Tibial nerve (tissue), 4 donors: ENCODE measurements at regions not wholly inside any gene's neighbourhood (a gene's known extent, or its start where the extent isn't known, plus 50 kb on each side); places are given as distances from the start of the nearest gene placed in this dataset.

Source experiments
- EP300 ChIP-seq, 2 donors: sonication (generic); formaldehyde crosslinking; IDR thresholded peaks; one replicate each; pipeline ENCODE4 v1.6.1; 2017; ENCODE audit warnings: antibody characterized with exemption in 2 of 2, mild to moderate bottlenecking in 1 of 2
- POLR2A ChIP-seq, 2 donors: fragments of 450-650 bp; IDR thresholded peaks; one replicate each; pipeline ENCODE4 v1.6.1; 2017; ENCODE audit warnings: antibody characterized with exemption in 2 of 2, mild to moderate bottlenecking in 2 of 2, moderate library complexity in 2 of 2
- TF ChIP-seq, protein P1 (sequence below), 5 experiments: fragments of 200-600 bp in 3 of 5; fragments of 450-650 bp in 2 of 5; sonication (generic) in 3 of 5; IDR thresholded peaks; one replicate each; pipeline ENCODE4 v1.5.1; 2016 to 2019; ENCODE audit warnings: antibody characterized with exemption in 5 of 5, mild to moderate bottlenecking in 3 of 5, moderate library complexity in 2 of 5

GRCh38 chr1:229822026-229822425, 196.0 kb downstream of the URB2 start:
- TF ChIP-seq, protein P1, sequence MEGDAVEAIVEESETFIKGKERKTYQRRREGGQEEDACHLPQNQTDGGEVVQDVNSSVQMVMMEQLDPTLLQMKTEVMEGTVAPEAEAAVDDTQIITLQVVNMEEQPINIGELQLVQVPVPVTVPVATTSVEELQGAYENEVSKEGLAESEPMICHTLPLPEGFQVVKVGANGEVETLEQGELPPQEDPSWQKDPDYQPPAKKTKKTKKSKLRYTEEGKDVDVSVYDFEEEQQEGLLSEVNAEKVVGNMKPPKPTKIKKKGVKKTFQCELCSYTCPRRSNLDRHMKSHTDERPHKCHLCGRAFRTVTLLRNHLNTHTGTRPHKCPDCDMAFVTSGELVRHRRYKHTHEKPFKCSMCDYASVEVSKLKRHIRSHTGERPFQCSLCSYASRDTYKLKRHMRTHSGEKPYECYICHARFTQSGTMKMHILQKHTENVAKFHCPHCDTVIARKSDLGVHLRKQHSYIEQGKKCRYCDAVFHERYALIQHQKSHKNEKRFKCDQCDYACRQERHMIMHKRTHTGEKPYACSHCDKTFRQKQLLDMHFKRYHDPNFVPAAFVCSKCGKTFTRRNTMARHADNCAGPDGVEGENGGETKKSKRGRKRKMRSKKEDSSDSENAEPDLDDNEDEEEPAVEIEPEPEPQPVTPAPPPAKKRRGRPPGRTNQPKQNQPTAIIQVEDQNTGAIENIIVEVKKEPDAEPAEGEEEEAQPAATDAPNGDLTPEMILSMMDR (IDR thresholded peaks at IDR 0.05) = no peak
- TF ChIP-seq EP300 (IDR thresholded peaks at IDR 0.05) (no peak), POLR2A (IDR thresholded peaks at IDR 0.05) (no peak)
